Hepatocyte (in vitro differentiated cells): ENCODE measurements at regions not wholly inside any gene's neighbourhood (a gene's known extent, or its start where the extent isn't known, plus 50 kb on each side); places are given as distances from the start of the nearest gene placed in this dataset.

Experiments used
- DNase-seq: peaks from one replicate; pipeline ENCODE4 v3.0.0-alpha.2; 2016; ENCODE audit warnings: low spot score
- H2AFZ ChIP-seq: fragments of 200-600 bp; sonication (generic); 2 replicates; pipeline ENCODE4 v1.6.0; 2016; ENCODE audit warnings: antibody characterized with exemption, mild to moderate bottlenecking
- H3K27ac ChIP-seq: fragments of 200-600 bp; sonication (generic); 2 replicates; pipeline ENCODE4 v1.5.1; 2016; ENCODE audit warnings: mild to moderate bottlenecking
- H3K27me3 ChIP-seq: fragments of 200-600 bp; sonication (generic); 2 replicates; pipeline ENCODE4 v1.6.1; 2016
- H3K36me3 ChIP-seq: fragments of 200-600 bp; sonication (generic); replicated peaks from 2 replicates; pipeline ENCODE4 v1.5.1; 2016; ENCODE audit warnings: low read depth; ENCODE audit not compliant: insufficient read depth
- H3K4me1 ChIP-seq: fragments of 200-600 bp; sonication (generic); 2 replicates; pipeline ENCODE4 v1.5.1; 2016; ENCODE audit warnings: mild to moderate bottlenecking, moderate library complexity; ENCODE audit not compliant: insufficient read depth
- H3K4me2 ChIP-seq: fragments of 200-600 bp; sonication (generic); 2 replicates; pipeline ENCODE4 v1.6.0; 2016
- H3K4me3 ChIP-seq: fragments of 200-600 bp; sonication (generic); 2 replicates; pipeline ENCODE4 v1.5.1; 2016; ENCODE audit warnings: mild to moderate bottlenecking
- H3K79me2 ChIP-seq: fragments of 200-600 bp; sonication (generic); 2 replicates; pipeline ENCODE4 v1.6.0; 2017; ENCODE audit warnings: mild to moderate bottlenecking
- H3K9me2 ChIP-seq: fragments of 200-600 bp; sonication (generic); replicated peaks from 2 replicates; pipeline ENCODE4 v1.6.0; 2017; ENCODE audit warnings: mild to moderate bottlenecking; ENCODE audit not compliant: insufficient read depth
- H3K9me3 ChIP-seq: fragments of 200-600 bp; sonication (generic); 2 replicates; pipeline ENCODE4 v1.5.1; 2016; ENCODE audit warnings: low read depth, mild to moderate bottlenecking
- H4K20me1 ChIP-seq: fragments of 200-600 bp; sonication (generic); 2 replicates; pipeline ENCODE4 v1.6.0; 2016; ENCODE audit warnings: mild to moderate bottlenecking; ENCODE audit not compliant: insufficient read depth, poor library complexity, severe bottlenecking
- CTCF ChIP-seq: fragments of 200-600 bp; sonication (generic); IDR thresholded peaks from 2 replicates; pipeline ENCODE4 v1.5.1; 2016; ENCODE audit warnings: antibody characterized with exemption, mild to moderate bottlenecking; ENCODE audit not compliant: poor library complexity
- EZH2 ChIP-seq: fragments of 200-600 bp; sonication (generic); IDR thresholded peaks from 2 replicates; pipeline ENCODE4 v1.6.1; 2016; ENCODE audit warnings: antibody characterized with exemption, mild to moderate bottlenecking, borderline replicate concordance
- EZH2phosphoT487 ChIP-seq: fragments of 200-600 bp; sonication (generic); IDR thresholded peaks from one replicate; pipeline ENCODE4 v1.6.1; 2018; ENCODE audit warnings: antibody characterized with exemption, mild to moderate bottlenecking, low read depth, moderate library complexity; ENCODE audit not compliant: unreplicated experiment, severe bottlenecking
- WGBS: methylation state at CpG from one replicate; pipeline ENCODE4 v1.1.6; 2016; ENCODE audit warnings: low lambda C conversion rate; ENCODE audit errors: missing lambda C conversion rate; 5-methylcytosine and 5-hydroxymethylcytosine counted together

- 76% methylated on average over 2 of the region's 2 CpGs for WGBS
- Histone ChIP-seq H3K9me3 (no peaks in the 10 kb centered on the region), H3K9me2 (no peaks in the 10 kb centered on the region), H3K4me2 (no peak overlapping the region), H3K79me2 (no peaks in the 10 kb centered on the region), H4K20me1 (no peaks in the 10 kb centered on the region), H3K36me3 (no peaks in the 10 kb centered on the region), H2AFZ (no peak overlapping the region), H3K27ac (no peak overlapping the region), H3K4me3 (no peak overlapping the region), H3K27me3 (no peaks in the 10 kb centered on the region), H3K4me1 (no peaks in the 10 kb centered on the region)
- TF ChIP-seq EZH2phosphoT487: no peak
- no peak for TF ChIP-seq EZH2
- TF ChIP-seq CTCF: no peak
- no peak for DNase-seq
Measured at GRCh38 chr4:14309431-14309830, 681.9 kb upstream of the BOD1L1 start.

GRCh38 chr4:14313757-14314156 lies 686.2 kb upstream of the BOD1L1 start:
- H3K9me2 ChIP-seq: no peaks in the 10 kb centered on the region
- no peak overlapping the region for H3K27ac ChIP-seq
- no peak for DNase-seq
- H3K79me2 ChIP-seq: no peaks in the 10 kb centered on the region
- H4K20me1 ChIP-seq: no peaks in the 10 kb centered on the region
- no peak overlapping the region for H3K4me2 ChIP-seq
- H3K4me1 ChIP-seq: no peaks in the 10 kb centered on the region
- H3K9me3 ChIP-seq: no peaks in the 10 kb centered on the region
- WGBS: 67% methylated on average over 3 of the region's 3 CpGs
- H3K36me3 ChIP-seq: no peaks in the 10 kb centered on the region
- TF ChIP-seq EZH2phosphoT487: no peak
- TF ChIP-seq EZH2: no peak
- TF ChIP-seq CTCF: no peak
- H2AFZ ChIP-seq: no peak overlapping the region
- H3K27me3 ChIP-seq: no peaks in the 10 kb centered on the region
- H3K4me3 ChIP-seq: no peak overlapping the region

GRCh38 chr4:14315129-14315528 lies 687.2 kb upstream of the CPEB2 start:
- Histone ChIP-seq H3K27ac (no peak overlapping the region), H3K9me3 (no peaks in the 10 kb centered on the region), H3K9me2 (no peaks in the 10 kb centered on the region), H3K79me2 (no peaks in the 10 kb centered on the region), H3K36me3 (no peaks in the 10 kb centered on the region), H3K27me3 (no peaks in the 10 kb centered on the region), H3K4me3 (no peak overlapping the region), H3K4me1 (no peaks in the 10 kb centered on the region), H2AFZ (no peak overlapping the region), H4K20me1 (no peaks in the 10 kb centered on the region), H3K4me2 (no peak overlapping the region)
- TF ChIP-seq EZH2phosphoT487 (no peak), EZH2 (no peak), CTCF (no peak)
- WGBS: 67% methylated on average over 3 of the region's 3 CpGs
- DNase-seq: no peak

GRCh38 chr4:14317351-14317750 lies 684.9 kb upstream of the CPEB2 start:
- Histone ChIP-seq H3K9me3 (no peaks in the 10 kb centered on the region), H3K4me3 (no peak overlapping the region), H2AFZ (no peak overlapping the region), H3K27me3 (no peaks in the 10 kb centered on the region), H3K79me2 (no peaks in the 10 kb centered on the region), H3K4me2 (no peak overlapping the region), H3K4me1 (no peaks in the 10 kb centered on the region), H3K9me2 (no peaks in the 10 kb centered on the region), H3K36me3 (no peaks in the 10 kb centered on the region), H4K20me1 (no peaks in the 10 kb centered on the region), H3K27ac (no peak overlapping the region)
- no peak for TF ChIP-seq EZH2phosphoT487
- no peak for TF ChIP-seq CTCF
- no peak for TF ChIP-seq EZH2
- 71% methylated on average over 2 of the region's 2 CpGs for WGBS
- no peak for DNase-seq
